ENCODE measurements at regions not wholly inside any gene's neighbourhood (a gene's known extent, or its start where the extent isn't known, plus 50 kb on each side); places are given as distances from the start of the nearest gene placed in this dataset.
A peak's percentile ranks its signal among the peaks of the same experiment; 100 is the strongest.

DNA sequence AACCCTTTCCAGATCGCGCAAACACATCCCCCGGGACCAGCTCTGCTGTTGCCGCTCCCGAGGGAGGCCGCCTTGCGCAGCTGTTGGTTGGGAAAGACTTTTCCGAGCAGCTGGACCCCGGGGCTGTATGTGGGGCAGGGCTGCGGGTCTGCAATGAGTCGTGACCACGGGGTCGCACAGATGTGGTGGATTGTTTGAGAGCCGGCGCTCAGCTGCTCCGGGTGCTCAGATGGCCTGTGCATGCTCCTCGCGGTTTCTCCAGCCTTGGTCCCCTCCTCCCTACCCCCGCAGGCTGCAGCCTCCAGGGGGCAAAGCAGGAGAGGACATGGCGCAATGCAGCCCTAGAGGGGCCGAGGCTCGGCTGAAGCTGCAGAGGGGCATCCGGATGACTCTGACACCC lies 105.2 kb upstream of the OTOS start:
- Histone ChIP-seq H3K9me3 (no peaks in the 10 kb centered on the region), H3K27me3 (no peaks in the 10 kb centered on the region), H3K36me3 (no peaks in the 10 kb centered on the region), H3K27ac (peak overlapping the region in 1 of 4 donors; percentile 41), H3K4me3 (no peak overlapping the region), H3K4me1 (peaks cover 4 to 9% (median 6%) of the 10 kb centered on the region in 4 donors)
- TF ChIP-seq EP300 (IDR thresholded peaks at IDR 0.05) (peak in 1 of 4 donors; percentile 32), CTCF (IDR thresholded peaks at IDR 0.05) (no peak)
- 89 to 91% methylated on average over 17 to 23 of the region's 23 CpGs for WGBS, 2 donors
- DNase-seq (peak in 1 of 2 donors; percentile 57), ATAC-seq (ENCODE audit: low FRiP score in 2 of 2) (no peak)

GRCh38 chr2:240246173-240246820 lies 105.8 kb upstream of the OTOS start:
- WGBS, 2 donors, result 91 to 96% methylated on average over 15 of the region's 15 CpGs
- peaks cover 10 to 15% (median 12%) of the 10 kb centered on the region in 4 donors for H3K4me1 ChIP-seq
- ATAC-seq (ENCODE audit: low FRiP score in 2 of 2) (peak in 1 of 2 donors; percentile 9), DNase-seq (no peak)
- no peaks in the 10 kb centered on the region for H3K27me3 ChIP-seq
- no peak overlapping the region for H3K4me3 ChIP-seq
- no peaks in the 10 kb centered on the region for H3K36me3 ChIP-seq
- H3K27ac ChIP-seq, result peak overlapping the region in 1 of 4 donors; percentile 41
- no peak for TF ChIP-seq CTCF (IDR thresholded peaks at IDR 0.05)
- TF ChIP-seq EP300 (IDR thresholded peaks at IDR 0.05), result no peak
- TF ChIP-seq POLR2AphosphoS5 (IDR thresholded peaks at IDR 0.05), result no peak
- TF ChIP-seq POLR2A (IDR thresholded peaks at IDR 0.05), result no peak
- H3K9me3 ChIP-seq, result no peaks in the 10 kb centered on the region

DNA sequence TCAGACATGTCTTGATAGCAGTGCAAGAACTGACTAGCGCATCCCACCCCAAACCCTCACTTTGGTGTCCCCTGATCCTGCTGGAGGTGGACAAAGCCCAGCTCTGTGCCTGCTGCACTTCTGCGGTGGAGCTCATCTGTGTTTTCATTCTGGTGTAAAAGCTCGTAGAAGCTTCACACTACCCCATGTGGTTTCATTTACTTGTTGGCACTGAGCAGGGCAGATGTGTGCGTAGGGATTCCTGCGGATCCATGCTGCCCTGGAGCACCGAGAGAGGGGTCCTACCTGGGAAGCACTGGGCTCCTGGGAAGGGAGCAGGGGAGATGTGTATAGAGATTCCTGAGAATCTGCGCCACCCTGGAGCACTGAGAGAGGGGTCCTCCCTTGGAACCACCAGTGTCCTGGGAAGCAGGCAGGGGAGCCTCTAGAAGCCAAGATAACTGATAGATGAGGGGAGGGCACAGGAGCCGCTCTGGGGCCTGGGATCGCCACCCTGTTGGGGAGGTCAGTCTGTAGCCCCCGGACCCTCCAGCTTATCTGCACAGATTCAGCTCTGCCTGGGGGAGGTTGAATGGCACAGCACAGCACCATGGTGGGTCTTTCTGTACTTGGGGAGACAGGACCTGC lies 106.9 kb upstream of the OTOS start:
- WGBS, 2 donors, result 93 to 96% methylated on average over 8 to 10 of the region's 10 CpGs
- no peak for DNase-seq
- Histone ChIP-seq H3K27me3 (no peaks in the 10 kb centered on the region), H3K4me3 (no peak overlapping the region), H3K4me1 (peaks cover 11 to 21% (median 19%) of the 10 kb centered on the region in 4 donors), H3K9me3 (no peaks in the 10 kb centered on the region), H3K36me3 (no peaks in the 10 kb centered on the region), H3K27ac (peak overlapping the region in 1 of 4 donors; percentile 2)
- no peak for ATAC-seq (ENCODE audit: low FRiP score in 2 of 2)
- no peak for TF ChIP-seq EP300 (IDR thresholded peaks at IDR 0.05)
- no peak for TF ChIP-seq CTCF (IDR thresholded peaks at IDR 0.05)
- no peak for TF ChIP-seq POLR2AphosphoS5 (IDR thresholded peaks at IDR 0.05)
- TF ChIP-seq POLR2A (IDR thresholded peaks at IDR 0.05), result no peak

DNA sequence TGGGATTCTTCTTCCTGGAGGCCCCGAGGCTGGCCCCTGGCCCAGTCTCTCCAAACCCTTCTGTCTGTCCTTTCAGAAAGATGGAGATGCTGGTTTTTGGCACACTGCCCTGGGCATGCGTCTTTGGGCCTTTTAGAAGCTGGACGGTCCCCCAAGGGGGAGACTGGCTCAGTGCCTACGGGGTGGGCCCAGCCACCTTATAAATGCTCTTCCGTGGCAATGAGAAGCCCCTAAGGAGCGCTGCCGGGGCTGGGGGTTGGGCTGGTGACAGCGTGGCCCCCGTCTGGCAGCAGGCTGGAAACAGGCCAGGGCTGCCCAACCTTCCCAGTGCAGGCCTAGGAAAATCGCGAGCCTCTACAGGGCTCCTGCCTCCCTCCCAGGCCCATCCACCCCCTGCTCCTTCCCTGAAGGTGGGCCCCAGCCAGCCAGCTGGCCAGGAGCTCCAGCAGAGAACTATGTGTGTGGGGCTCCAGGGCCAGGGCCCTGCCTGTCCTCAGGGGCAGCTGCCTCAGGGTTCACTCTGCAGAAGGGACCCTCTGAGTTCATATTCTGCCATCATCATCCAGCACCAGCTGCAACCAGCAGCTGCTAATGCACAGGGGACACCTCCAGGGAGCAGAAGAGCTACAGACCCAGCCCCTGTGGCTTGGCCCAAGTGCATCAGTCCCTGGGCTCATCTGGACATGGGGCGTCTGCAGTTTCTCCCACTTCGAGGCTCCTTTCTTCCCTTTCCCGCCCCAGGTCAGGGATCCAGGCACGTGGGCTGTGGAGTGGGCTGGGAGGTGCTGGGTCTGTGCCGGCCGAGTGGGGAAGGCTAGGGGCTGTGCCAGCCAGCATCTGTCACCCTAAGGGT lies 107.6 kb upstream of the OTOS start:
- TF ChIP-seq POLR2A (IDR thresholded peaks at IDR 0.05), result no peak
- no peak for TF ChIP-seq CTCF (IDR thresholded peaks at IDR 0.05)
- no peak for TF ChIP-seq POLR2AphosphoS5 (IDR thresholded peaks at IDR 0.05)
- no peak for TF ChIP-seq EP300 (IDR thresholded peaks at IDR 0.05)
- no peaks in the 10 kb centered on the region for H3K9me3 ChIP-seq
- ATAC-seq (ENCODE audit: low FRiP score in 2 of 2) (no peak), DNase-seq (peak in 1 of 2 donors; percentile 61)
- H3K27ac ChIP-seq, result no peak overlapping the region
- no peaks in the 10 kb centered on the region for H3K27me3 ChIP-seq
- H3K4me3 ChIP-seq, result no peak overlapping the region
- no peaks in the 10 kb centered on the region for H3K36me3 ChIP-seq
- WGBS, 2 donors, result 58 to 74% methylated on average over 4 to 16 of the region's 17 CpGs
- peaks cover 11 to 21% (median 19%) of the 10 kb centered on the region in 4 donors for H3K4me1 ChIP-seq
